Panc1 (cell line): ENCODE measurements at regions not wholly inside any gene's neighbourhood (a gene's known extent, or its start where the extent isn't known, plus 50 kb on each side); places are given as distances from the start of the nearest gene placed in this dataset.

Experiments
- ATAC-seq: fragments of 200-7000 bp; cut with Tn5 transposase; 2 replicates; pipeline ENCODE4 v1.9.1; 2020; ENCODE audit warnings: mild to moderate bottlenecking, moderate library complexity
- BruUV-seq: library from RNA; stranded (reverse); fragments of 400-500 nt; replicated peaks from 2 replicates; lab custom pipeline; 2021; lab: Mats Ljungman, UMichigan
- CTCF ChIA-PET: fragments of 300-600 bp; sonication (Branson Sonifier 250); formaldehyde crosslinking; loops from one replicate; lab custom pipeline; 2022; ENCODE audit warnings: antibody characterized with exemption; lab: Charles Lee
- POLR2A ChIA-PET: fragments of 300-600 bp; sonication (Branson Sonifier 250); formaldehyde crosslinking; loops from one replicate; lab custom pipeline; 2022; ENCODE audit warnings: antibody characterized with exemption; lab: Charles Lee
- DNase-seq: peaks from one replicate; pipeline ENCODE4 v3.0.0-alpha.2; 2010; ENCODE audit warnings: low read depth, low spot score
- H3K27ac ChIP-seq: 2 replicates; pipeline ENCODE4 v1.5.1; 2011; ENCODE audit warnings: mild to moderate bottlenecking, low read length, inconsistent platforms
- H3K27me3 ChIP-seq: fragments of 200-500 bp; sonication (Bioruptor generic); 2 replicates; pipeline ENCODE4 v1.6.0; 2014; ENCODE audit warnings: low read length, inconsistent platforms; ENCODE audit not compliant: control insufficient read depth, insufficient read depth
- H3K36me3 ChIP-seq: fragments of 200-500 bp; sonication (Bioruptor generic); 2 replicates; pipeline ENCODE4 v1.5.1; 2014; ENCODE audit warnings: inconsistent platforms, mild to moderate bottlenecking, low read length, moderate library complexity; ENCODE audit not compliant: control insufficient read depth, insufficient read depth
- H3K4me1 ChIP-seq: 2 replicates; pipeline ENCODE4 v1.5.1; 2011; ENCODE audit warnings: inconsistent platforms, mild to moderate bottlenecking, low read length, moderate library complexity; ENCODE audit not compliant: control insufficient read depth, insufficient read depth
- H3K4me3 ChIP-seq, 2 experiments: 2 replicates each; pipeline ENCODE4 v1.5.1; 2011 to 2012; ENCODE audit warnings: low read depth in 2 of 2, low read length in 2 of 2, mild to moderate bottlenecking in 2 of 2, inconsistent platforms in 1 of 2, moderate library complexity in 1 of 2
- H3K9me3 ChIP-seq: fragments of 200-500 bp; sonication (Bioruptor generic); 2 replicates; pipeline ENCODE4 v1.5.1; 2014; ENCODE audit warnings: low read depth, mild to moderate bottlenecking, inconsistent platforms, low read length, moderate library complexity; ENCODE audit not compliant: control insufficient read depth, insufficient read depth
- POLR2AphosphoS5 ChIP-seq: IDR thresholded peaks from 2 replicates; pipeline ENCODE4 v1.6.1; 2012; ENCODE audit warnings: mild to moderate bottlenecking, low read depth, low read length, moderate library complexity
- SIN3A ChIP-seq: IDR thresholded peaks from 2 replicates; pipeline ENCODE4 v1.6.1; 2012; ENCODE audit warnings: low read depth, mild to moderate bottlenecking, low read length, moderate library complexity, borderline replicate concordance; ENCODE audit not compliant: insufficient read depth
- TCF7L2 ChIP-seq: IDR thresholded peaks from 2 replicates; pipeline ENCODE4 v1.6.1; 2011; ENCODE audit warnings: mild to moderate bottlenecking, low read depth, low read length, inconsistent platforms
- in situ Hi-C: cut with HindIII; loops from 2 replicates; pipeline ENCODE4 v1.10.0; 2016; ENCODE audit warnings: low sequenced_read_pairs, low pct_unique_long_range_greater_than_20kb
- intact Hi-C: fragments of 100-400 bp; cut with micrococcal nuclease; formaldehyde crosslinking; loops from one replicate; pipeline ENCODE4 v1.10.0; 2022; ENCODE audit not compliant: unreplicated experiment
- TF ChIP-seq, protein P1 (sequence below), 2 experiments: IDR thresholded peaks; 2 replicates each; pipeline ENCODE4 v1.6.1; 2011 to 2012; ENCODE audit warnings: low read depth in 2 of 2, control low read depth in 1 of 2, low read length in 1 of 2, mild to moderate bottlenecking in 1 of 2, moderate library complexity in 1 of 2; ENCODE audit not compliant: insufficient read depth in 1 of 2
- TF ChIP-seq, protein P2 (sequence below): fragments of 450-650 bp; IDR thresholded peaks from 2 replicates; pipeline ENCODE4 v1.5.1; 2017; ENCODE audit warnings: mild to moderate bottlenecking

DNA sequence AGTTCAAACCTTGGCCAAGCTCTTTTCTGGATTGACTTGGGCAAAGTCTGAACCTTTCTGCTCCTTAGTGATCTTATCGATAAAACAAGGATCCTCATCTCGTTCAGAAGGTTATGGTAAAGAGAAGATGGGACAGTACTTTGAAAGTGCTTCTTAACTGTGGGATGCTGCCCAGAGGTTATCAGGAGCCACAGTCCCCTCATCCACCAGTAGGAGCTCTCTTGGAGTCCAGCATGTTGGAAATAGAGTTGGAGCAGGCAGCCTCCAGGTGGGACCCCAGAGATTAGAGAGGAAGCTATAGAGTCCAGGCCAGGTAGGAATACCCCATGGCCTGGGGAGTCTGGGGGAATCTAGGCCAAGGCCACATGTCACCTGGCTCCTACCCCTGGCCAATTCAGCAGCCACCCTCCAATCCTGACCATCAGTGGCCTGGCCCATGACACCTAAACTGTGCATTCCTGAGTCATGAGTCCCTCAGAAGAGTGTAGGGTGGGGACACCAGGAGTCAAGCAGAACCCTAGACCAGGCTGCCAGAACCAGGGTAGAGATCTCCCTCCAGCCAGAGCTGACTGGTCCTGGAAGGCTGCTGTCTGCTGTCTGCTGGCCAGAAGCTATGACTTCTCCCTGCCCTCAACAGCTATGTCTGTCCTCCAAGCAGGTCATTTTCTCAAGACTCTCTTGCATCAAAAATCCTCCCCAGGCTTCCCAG, 144.3 kb downstream of the AIPL1 start:
- Histone ChIP-seq H3K4me1 (no peaks in the 10 kb centered on the region), H3K9me3 (no peaks in the 10 kb centered on the region), H3K27ac (no peak overlapping the region), H3K4me3 (no peak overlapping the region), H3K27me3 (peaks cover 9% of the 10 kb centered on the region; the same call in 1 of the 2 replicates), H3K36me3 (no peaks in the 10 kb centered on the region)
- intact Hi-C loops, result no loop called here
- ATAC-seq (no peak), DNase-seq (no peak)
- no TSS peak for BruUV-seq
- CTCF ChIA-PET, result no interaction called here
- POLR2A ChIA-PET, result no interaction called here
- in situ Hi-C loops, result no loop called here
- TF ChIP-seq, protein P1, sequence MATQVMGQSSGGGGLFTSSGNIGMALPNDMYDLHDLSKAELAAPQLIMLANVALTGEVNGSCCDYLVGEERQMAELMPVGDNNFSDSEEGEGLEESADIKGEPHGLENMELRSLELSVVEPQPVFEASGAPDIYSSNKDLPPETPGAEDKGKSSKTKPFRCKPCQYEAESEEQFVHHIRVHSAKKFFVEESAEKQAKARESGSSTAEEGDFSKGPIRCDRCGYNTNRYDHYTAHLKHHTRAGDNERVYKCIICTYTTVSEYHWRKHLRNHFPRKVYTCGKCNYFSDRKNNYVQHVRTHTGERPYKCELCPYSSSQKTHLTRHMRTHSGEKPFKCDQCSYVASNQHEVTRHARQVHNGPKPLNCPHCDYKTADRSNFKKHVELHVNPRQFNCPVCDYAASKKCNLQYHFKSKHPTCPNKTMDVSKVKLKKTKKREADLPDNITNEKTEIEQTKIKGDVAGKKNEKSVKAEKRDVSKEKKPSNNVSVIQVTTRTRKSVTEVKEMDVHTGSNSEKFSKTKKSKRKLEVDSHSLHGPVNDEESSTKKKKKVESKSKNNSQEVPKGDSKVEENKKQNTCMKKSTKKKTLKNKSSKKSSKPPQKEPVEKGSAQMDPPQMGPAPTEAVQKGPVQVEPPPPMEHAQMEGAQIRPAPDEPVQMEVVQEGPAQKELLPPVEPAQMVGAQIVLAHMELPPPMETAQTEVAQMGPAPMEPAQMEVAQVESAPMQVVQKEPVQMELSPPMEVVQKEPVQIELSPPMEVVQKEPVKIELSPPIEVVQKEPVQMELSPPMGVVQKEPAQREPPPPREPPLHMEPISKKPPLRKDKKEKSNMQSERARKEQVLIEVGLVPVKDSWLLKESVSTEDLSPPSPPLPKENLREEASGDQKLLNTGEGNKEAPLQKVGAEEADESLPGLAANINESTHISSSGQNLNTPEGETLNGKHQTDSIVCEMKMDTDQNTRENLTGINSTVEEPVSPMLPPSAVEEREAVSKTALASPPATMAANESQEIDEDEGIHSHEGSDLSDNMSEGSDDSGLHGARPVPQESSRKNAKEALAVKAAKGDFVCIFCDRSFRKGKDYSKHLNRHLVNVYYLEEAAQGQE (IDR thresholded peaks at IDR 0.05; ENCODE audit: insufficient read depth in 1 of 2, low read depth in 2 of 2, low read length in 1 of 2), result no peak
- TF ChIP-seq TCF7L2 (no peak), POLR2AphosphoS5 (no peak)
- TF ChIP-seq, protein P2, sequence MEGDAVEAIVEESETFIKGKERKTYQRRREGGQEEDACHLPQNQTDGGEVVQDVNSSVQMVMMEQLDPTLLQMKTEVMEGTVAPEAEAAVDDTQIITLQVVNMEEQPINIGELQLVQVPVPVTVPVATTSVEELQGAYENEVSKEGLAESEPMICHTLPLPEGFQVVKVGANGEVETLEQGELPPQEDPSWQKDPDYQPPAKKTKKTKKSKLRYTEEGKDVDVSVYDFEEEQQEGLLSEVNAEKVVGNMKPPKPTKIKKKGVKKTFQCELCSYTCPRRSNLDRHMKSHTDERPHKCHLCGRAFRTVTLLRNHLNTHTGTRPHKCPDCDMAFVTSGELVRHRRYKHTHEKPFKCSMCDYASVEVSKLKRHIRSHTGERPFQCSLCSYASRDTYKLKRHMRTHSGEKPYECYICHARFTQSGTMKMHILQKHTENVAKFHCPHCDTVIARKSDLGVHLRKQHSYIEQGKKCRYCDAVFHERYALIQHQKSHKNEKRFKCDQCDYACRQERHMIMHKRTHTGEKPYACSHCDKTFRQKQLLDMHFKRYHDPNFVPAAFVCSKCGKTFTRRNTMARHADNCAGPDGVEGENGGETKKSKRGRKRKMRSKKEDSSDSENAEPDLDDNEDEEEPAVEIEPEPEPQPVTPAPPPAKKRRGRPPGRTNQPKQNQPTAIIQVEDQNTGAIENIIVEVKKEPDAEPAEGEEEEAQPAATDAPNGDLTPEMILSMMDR, result no peak

DNA sequence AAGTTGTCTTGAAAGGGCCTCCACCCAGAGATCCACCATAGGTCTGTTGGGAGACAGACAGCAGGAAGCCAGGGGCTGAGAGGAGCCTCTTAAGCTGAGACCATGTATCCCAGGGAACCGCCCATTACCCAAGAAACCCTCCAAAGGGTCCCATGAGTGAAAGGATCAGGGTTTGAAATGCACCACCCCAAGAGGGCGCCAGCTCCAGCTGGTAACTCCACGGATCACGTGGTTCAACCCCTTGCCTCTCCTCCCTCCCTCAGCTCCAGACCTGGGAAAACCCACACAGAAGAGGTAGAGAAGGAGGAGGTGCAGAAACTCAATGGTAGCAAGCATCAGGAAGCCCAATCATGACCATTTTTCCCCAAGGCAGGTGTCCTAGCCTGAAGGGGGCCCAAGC, 148.7 kb downstream of the AIPL1 start:
- no peaks in the 10 kb centered on the region for H3K4me1 ChIP-seq
- ChIA-PET POLR2A (no interaction called here), CTCF (no interaction called here)
- ATAC-seq (no peak), DNase-seq (no peak)
- H3K27me3 ChIP-seq, result peaks cover 3% of the 10 kb centered on the region; the same call in 1 of the 2 replicates
- H3K27ac ChIP-seq, result no peak overlapping the region
- intact Hi-C loops, result no loop called here
- in situ Hi-C loops, result no loop called here
- no TSS peak for BruUV-seq
- no peaks in the 10 kb centered on the region for H3K9me3 ChIP-seq
- H3K4me3 ChIP-seq, result no peak overlapping the region
- TF ChIP-seq SIN3A (no peak), POLR2AphosphoS5 (no peak), TCF7L2 (no peak)
- TF ChIP-seq, protein P2, result no peak
- TF ChIP-seq, protein P1 (IDR thresholded peaks at IDR 0.05; ENCODE audit: insufficient read depth in 1 of 2, low read depth in 2 of 2, low read length in 1 of 2), result no peak
- no peaks in the 10 kb centered on the region for H3K36me3 ChIP-seq
